Body of pancreas (tissue), 4 donors: ENCODE measurements at regions not wholly inside any gene's neighbourhood (a gene's known extent, or its start where the extent isn't known, plus 50 kb on each side); places are given as distances from the start of the nearest gene placed in this dataset.

Source experiments
- ATAC-seq: fragments of 150-250 bp; one replicate; pipeline ENCODE4 v1.9.1; 2016
- DNase-seq, 4 donors: peaks; one replicate each; pipeline ENCODE4 v3.0.0-alpha.2; 2019
- H3K27ac ChIP-seq, 4 donors: fragments of 200-600 bp; sonication (generic); 1 replicate in 3 of 4; 2 replicates in 1 of 4; pipeline versions ENCODE4 v1.5.1 to v1.6.1; 2016 to 2019; ENCODE audit warnings: mild to moderate bottlenecking in 1 of 4, mixed read lengths in 1 of 4, moderate library complexity in 1 of 4
- H3K27me3 ChIP-seq, 2 donors: fragments of 200-600 bp; sonication (generic); one replicate each; pipeline ENCODE4 v1.6.0; 2016; ENCODE audit warnings: mild to moderate bottlenecking in 1 of 2
- H3K36me3 ChIP-seq, 2 donors: fragments of 200-600 bp; sonication (generic); replicated peaks in 1 of 2; 2 replicates each; pipeline ENCODE4 v1.5.1; 2016; ENCODE audit warnings: low read depth in 2 of 2; ENCODE audit not compliant: insufficient read depth in 1 of 2
- H3K4me1 ChIP-seq: fragments of 200-600 bp; sonication (generic); one replicate; pipeline ENCODE4 v1.6.0; 2016
- H3K4me3 ChIP-seq, 2 donors: fragments of 200-600 bp; sonication (generic); 1 replicate in 1 of 2; 2 replicates in 1 of 2; pipeline ENCODE4 v1.5.1; 2016 to 2019
- H3K9me3 ChIP-seq, 3 donors: fragments of 200-600 bp; sonication (generic); 1 replicate in 2 of 3; 2 replicates in 1 of 3; pipeline ENCODE4 v1.5.1; 2016
- CTCF ChIP-seq, 7 experiments: fragments of 450-650 bp in 4 of 7; fragments of 200-600 bp in 3 of 7; sonication (generic) in 3 of 7; IDR thresholded peaks; one replicate each; pipeline ENCODE4 v1.5.1; 2016 to 2019; ENCODE audit warnings: antibody characterized with exemption in 7 of 7
- POLR2A ChIP-seq, 3 donors: fragments of 450-650 bp; IDR thresholded peaks; one replicate each; pipeline ENCODE4 v1.6.1; 2016; ENCODE audit warnings: antibody characterized with exemption in 3 of 3, mild to moderate bottlenecking in 2 of 3
- WGBS, 2 donors: methylation state at CpG; one replicate each; pipeline ENCODE4 v1.1.5; 2017; 5-methylcytosine and 5-hydroxymethylcytosine counted together
- intact Hi-C: fragments of 100-400 bp; cut with DNase I; formaldehyde crosslinking; loops from one replicate; pipeline ENCODE4 v1.15.1; 2023

- DNase-seq (no peak), ATAC-seq (no peak)
- intact Hi-C loops, result no loop called here
- H3K27ac ChIP-seq, result no peak overlapping the region
- no peak overlapping the region for H3K4me3 ChIP-seq
- no peaks in the 10 kb centered on the region for H3K27me3 ChIP-seq
- 86 to 94% methylated on average over 10 of the region's 10 CpGs for WGBS, 2 donors
- H3K9me3 ChIP-seq, result no peaks in the 10 kb centered on the region
- TF ChIP-seq CTCF (IDR thresholded peaks at IDR 0.05) (no peak), POLR2A (IDR thresholded peaks at IDR 0.05) (no peak)
- no peaks in the 10 kb centered on the region for H3K36me3 ChIP-seq
- peaks cover 14% of the 10 kb centered on the region for H3K4me1 ChIP-seq
Measured at GRCh38 chr3:43206632-43207031, 79.7 kb upstream of the SNRK start.

- no peaks in the 10 kb centered on the region for H3K9me3 ChIP-seq
- no peak overlapping the region for H3K4me3 ChIP-seq
- ATAC-seq (no peak), DNase-seq (no peak)
- no peaks in the 10 kb centered on the region for H3K27me3 ChIP-seq
- 69 to 72% methylated on average over 7 of the region's 7 CpGs for WGBS, 2 donors
- peaks cover 16% of the 10 kb centered on the region for H3K4me1 ChIP-seq
- TF ChIP-seq CTCF (IDR thresholded peaks at IDR 0.05) (no peak), POLR2A (IDR thresholded peaks at IDR 0.05) (no peak)
- intact Hi-C loops, result no loop called here
- no peak overlapping the region for H3K27ac ChIP-seq
- no peaks in the 10 kb centered on the region for H3K36me3 ChIP-seq
Measured at GRCh38 chr3:43206105-43206504, 80.2 kb upstream of the SNRK start.

GRCh38 chr3:43203022-43203421 lies 83.3 kb upstream of the SNRK start:
- intact Hi-C loops, result no loop called here
- WGBS, 2 donors, result 74 to 94% methylated on average over 3 of the region's 3 CpGs
- ATAC-seq (no peak), DNase-seq (no peak)
- TF ChIP-seq POLR2A (IDR thresholded peaks at IDR 0.05), result no peak
- no peak for TF ChIP-seq CTCF (IDR thresholded peaks at IDR 0.05)
- no peak overlapping the region for H3K4me3 ChIP-seq
- no peaks in the 10 kb centered on the region for H3K9me3 ChIP-seq
- no peaks in the 10 kb centered on the region for H3K36me3 ChIP-seq
- H3K27ac ChIP-seq, result no peak overlapping the region
- no peaks in the 10 kb centered on the region for H3K27me3 ChIP-seq
- H3K4me1 ChIP-seq, result peaks cover 11% of the 10 kb centered on the region

GRCh38 chr3:43201581-43201980 lies 84.8 kb upstream of the SNRK start:
- no peaks in the 10 kb centered on the region for H3K9me3 ChIP-seq
- H3K36me3 ChIP-seq, result no peaks in the 10 kb centered on the region
- DNase-seq, result no peak
- H3K27ac ChIP-seq, result no peak overlapping the region
- no peak overlapping the region for H3K4me3 ChIP-seq
- H3K27me3 ChIP-seq, result no peaks in the 10 kb centered on the region
- intact Hi-C loops, result no loop called here
- H3K4me1 ChIP-seq, result peaks cover 11% of the 10 kb centered on the region
- TF ChIP-seq CTCF (IDR thresholded peaks at IDR 0.05), result no peak
- no peak for TF ChIP-seq POLR2A (IDR thresholded peaks at IDR 0.05)
- ATAC-seq, result no peak
- WGBS, 2 donors, result 78 to 88% methylated on average over 1 of the region's 1 CpG

GRCh38 chr3:43199645-43200306 lies 86.6 kb upstream of the SNRK start:
- Histone ChIP-seq H3K9me3 (no peaks in the 10 kb centered on the region), H3K4me3 (no peak overlapping the region), H3K36me3 (no peaks in the 10 kb centered on the region), H3K4me1 (peaks cover 16% of the 10 kb centered on the region), H3K27ac (no peak overlapping the region), H3K27me3 (no peaks in the 10 kb centered on the region)
- ATAC-seq (no peak), DNase-seq (no peak)
- 84 to 91% methylated on average over 3 of the region's 3 CpGs for WGBS, 2 donors
- no peak for TF ChIP-seq CTCF (IDR thresholded peaks at IDR 0.05)
- TF ChIP-seq POLR2A (IDR thresholded peaks at IDR 0.05), result no peak
- intact Hi-C loops, result no loop called here
